ENCODE measurements at regions not wholly inside any gene's neighbourhood (a gene's known extent, or its start where the extent isn't known, plus 50 kb on each side); places are given as distances from the start of the nearest gene placed in this dataset.
"Not testable (repeated sequence)": the region's sequence is repeated elsewhere in the genome, so short reads cannot be mapped to it uniquely, and the experiment has no call there.

DNA sequence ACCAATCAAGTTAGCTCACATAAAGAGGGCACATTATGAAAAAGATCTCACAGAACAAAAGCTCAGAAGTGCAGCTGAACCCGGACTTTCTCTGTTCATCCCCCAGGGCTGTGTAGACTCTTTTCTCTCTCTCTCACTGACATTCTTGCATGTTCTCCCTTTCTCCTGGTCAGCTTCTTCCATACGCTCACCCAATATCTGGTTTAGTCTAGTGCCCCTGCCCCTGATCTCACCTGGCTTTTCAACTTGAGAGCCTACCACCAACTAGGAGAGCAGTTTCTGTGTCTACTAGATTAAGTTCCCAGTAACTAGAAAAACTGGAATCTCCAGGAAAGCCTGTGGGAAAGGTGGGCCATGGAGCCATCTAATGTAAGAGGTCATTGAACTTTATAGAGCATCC, 126.9 kb upstream of the GRIK3 start:
- no peak for DNase-seq (ENCODE audit: low spot score)

DNA sequence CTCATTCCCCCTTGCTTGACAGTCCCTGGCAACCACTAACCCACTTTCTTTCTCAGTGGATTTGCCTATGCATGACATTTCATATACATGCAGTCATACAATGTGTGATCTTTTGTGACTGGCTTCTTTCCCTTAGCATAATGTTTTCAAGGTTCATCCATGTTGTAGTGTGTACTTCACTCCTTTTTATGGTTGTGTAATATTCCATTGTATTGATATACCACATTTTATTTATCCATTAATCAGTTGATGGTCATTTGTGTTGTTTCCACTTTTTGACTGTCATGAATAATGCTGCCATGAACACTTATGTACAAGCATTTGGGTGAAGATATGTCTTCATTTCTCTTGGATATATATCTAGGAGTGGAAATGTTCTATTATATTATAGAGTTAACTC, 127.7 kb upstream of the GRIK3 start:
- no peak for DNase-seq (ENCODE audit: low spot score)

DNA sequence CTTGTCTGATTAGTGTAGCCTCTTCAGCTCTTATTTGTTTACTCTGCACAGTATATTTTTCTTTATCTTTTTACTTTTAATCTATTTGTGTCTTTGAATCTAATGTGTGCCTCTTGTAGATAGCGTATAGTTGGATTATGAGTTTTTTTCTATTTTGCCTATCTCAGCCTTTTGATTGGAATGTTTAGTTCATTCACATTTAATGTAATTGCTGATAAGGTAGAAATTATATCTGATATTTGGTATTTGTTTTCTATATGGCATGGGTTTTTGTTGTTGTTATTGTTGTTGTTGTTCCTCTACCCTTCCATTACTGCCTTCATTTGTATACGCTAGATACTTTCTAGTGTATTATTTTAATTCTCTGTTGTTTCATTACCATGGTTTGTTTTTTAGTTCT, 131.7 kb upstream of the GRIK3 start:
- DNase-seq (ENCODE audit: low spot score) = no peak

DNA sequence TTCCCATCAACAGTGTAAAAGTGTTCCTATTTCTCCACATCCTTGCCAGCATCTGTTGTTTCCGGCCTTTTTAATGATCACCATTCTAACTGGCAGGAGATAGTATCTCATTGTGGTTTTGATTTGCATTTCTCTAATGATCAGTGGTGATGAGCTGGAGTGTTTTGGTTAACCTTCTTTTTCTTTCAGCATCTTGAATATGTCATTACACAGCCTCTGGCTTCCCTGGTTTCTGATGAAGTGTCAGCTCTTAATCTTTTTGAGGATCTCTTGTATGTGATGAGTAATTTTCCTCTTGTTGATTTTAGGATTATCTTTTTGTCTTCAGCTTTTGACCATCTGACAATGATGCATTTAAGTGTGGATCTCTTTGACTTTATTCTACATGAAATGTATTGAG, 133.2 kb upstream of the GRIK3 start:
- DNase-seq (ENCODE audit: low spot score) = no peak

DNA sequence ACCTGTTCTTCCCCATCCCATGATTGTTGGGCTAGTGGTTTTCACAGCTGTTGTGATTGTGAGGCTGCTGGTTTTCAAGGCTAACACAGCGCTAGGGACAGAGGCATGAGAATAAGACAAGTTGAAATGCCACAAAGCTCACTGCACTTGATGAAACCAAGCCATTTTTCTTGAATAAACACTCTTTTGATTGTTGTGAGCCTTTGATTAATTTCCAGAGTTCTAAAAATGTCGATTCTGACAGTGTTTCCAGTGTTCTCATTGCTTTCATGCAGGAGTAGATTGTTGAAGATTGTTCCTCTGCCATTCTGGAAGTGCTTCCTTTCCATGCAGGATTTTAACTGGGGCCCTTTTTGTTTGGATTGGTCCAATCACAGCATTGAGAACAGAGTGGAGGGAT, 134.9 kb upstream of the GRIK3 start:
- no peak for DNase-seq (ENCODE audit: low spot score)

DNA sequence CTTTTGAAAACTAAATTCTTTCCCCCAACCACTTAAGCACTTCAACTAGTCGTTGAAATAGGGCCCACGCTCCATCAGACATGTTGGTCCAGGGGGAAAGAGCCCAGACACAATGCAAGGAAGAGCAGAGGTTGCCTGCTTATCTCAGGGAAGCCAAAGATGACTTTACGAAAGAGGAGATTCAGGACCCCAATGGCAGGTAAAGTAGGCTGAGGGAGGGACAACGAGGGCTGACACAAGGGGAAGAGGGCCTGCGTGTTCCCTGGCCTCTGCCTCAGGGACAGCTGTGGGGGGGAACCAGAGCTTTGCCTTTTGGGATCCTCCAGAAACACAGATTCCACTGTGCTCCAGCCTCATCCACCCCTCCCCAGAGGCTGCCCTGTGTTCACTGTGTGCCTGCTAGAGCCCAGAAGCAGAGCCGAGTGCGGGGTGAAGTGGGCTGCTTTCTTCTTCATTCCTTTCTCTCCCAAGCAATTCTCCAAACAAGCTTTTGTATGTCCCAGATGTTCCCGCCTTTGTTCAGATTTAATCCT, 135.5 kb upstream of the GRIK3 start:
- no peak for DNase-seq (ENCODE audit: low spot score)

DNA sequence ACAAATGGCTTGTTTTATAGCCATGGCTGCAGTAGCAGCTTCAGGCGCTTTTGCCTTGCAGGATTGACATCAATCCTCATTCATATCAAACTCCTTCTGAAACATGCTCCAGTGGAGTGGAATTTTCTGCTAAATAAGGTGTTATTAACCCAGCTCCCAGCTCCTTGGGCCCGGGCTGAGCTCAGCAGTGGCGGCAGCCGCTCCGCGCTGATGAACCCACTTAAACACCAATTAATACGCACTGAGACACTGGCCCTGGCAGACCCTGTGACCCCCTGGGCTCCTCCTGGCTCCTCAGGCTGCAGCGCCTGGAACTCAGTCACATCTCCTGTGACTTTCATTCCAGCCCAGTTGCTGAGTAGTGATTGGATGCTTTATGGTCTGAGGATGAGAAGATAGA, 137.4 kb upstream of the GRIK3 start:
- DNase-seq (ENCODE audit: low spot score) = no peak

DNA sequence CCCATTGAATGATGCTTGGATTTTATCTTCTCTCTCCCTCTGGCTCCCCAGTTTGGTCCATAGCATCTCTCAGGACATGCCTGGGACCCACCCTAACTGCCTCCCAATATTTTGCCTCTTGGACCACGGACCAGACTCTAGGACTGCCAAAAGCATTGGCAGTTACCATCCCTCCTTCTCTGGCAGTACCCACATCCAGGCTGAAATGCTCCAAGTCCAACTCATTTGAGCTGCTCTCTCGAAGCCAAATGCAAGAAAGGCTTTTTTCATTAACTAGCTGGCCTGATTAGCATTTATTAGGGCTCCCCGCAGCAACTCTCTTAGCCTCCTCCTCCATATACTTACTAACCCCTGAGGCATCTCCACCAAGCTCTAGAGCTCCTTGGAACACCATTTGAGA, 140.0 kb upstream of the GRIK3 start:
- peak; percentile 24 for DNase-seq (ENCODE audit: low spot score)

DNA sequence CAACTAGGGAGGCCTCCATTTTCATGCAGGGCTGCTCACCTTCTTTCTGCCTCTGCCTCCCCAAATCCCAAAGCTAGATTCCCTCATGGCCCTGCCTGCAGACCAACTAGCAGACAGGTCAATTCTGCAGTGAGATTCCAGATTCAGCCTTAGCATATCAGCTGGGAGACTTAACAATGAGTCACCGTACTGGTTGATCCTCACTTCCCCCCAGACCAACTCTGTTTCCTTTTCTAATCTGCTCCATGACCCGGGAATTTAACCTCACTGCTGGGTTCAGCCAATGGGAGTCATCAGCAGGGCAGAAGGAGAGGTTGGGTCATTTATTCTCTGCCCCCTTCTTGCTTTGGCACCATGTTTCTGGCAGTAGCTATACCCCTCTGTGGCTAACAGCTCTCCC, 140.6 kb upstream of the GRIK3 start:
- no peak for DNase-seq (ENCODE audit: low spot score)

DNA sequence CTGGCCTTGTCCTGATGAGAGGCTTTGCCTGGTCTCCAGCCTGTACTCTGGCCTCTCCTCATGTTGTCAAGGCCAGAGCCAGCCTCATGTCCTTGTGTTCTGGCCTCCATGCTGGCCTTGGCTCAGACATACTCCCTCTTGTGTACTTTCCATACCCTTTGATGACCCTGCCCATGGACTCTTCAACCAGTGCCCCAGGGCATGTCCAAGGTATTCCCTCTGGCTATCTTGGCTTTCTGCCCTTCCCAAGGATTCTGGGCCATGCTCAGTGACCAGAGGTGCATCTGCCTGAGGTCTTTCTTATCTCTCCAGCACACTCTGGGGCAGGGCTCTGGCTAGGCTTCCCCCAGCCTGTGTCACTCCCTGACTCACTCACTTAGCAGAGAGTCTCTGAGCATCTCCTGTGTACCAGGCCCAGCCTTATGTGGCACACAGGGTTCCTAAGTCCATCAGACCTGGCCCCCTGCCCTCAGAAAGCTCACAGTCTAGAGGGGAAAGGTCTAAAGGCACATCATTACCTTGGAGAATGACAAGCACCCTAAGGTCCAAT, 141.4 kb upstream of the GRIK3 start:
- no peak for DNase-seq (ENCODE audit: low spot score)

DNA sequence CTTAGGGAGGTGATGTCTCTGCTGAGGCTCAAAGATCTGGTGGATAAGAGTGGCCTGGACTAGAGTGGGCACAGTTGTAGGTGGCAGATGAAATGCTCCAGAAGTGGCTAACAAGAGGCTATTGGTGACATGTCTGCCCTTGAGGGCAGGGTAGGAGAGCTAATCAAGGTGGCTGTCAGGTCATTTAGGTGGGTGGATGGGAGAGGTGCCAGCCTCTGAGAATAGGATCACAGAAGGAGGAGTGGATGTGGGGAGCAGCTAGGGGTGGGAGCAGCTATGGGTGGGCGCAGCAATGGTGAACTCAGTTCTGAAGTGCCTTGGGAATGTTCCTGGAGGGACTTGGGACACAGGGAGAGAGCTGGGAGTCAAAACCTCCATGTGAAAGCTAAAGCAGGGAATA, 142.0 kb upstream of the GRIK3 start:
- DNase-seq (ENCODE audit: low spot score) = no peak

DNA sequence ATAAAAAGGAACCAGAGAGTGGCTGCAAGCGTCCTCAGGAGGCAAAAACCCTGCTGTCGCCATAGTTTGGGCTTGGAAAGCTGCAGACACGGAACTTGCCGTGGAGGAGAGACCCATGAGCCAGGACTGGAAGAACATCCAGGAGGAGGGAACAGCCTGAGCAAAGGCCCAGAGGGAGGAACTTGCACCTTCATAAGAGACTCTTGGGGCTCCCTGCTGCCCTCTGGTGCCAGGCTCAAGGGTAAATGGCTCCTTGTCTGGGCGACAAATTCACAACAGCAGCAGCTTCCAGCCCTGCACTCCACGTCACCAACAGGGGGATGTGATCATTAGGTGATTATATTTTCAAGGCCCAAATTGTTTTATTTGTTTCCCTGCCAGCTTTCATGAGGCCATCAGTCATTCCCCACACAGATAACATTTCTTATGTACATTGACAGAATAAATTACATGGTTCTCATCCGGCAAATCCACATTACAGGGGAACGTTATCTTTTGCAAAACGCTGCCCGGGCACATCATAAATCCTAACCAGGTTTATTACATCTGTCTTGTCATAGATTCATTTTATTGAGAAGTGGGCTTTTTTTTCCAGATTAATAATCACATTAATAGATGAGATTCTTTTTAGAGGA, 143.0 kb upstream of the GRIK3 start:
- peak; percentile 43 for DNase-seq (ENCODE audit: low spot score)

DNA sequence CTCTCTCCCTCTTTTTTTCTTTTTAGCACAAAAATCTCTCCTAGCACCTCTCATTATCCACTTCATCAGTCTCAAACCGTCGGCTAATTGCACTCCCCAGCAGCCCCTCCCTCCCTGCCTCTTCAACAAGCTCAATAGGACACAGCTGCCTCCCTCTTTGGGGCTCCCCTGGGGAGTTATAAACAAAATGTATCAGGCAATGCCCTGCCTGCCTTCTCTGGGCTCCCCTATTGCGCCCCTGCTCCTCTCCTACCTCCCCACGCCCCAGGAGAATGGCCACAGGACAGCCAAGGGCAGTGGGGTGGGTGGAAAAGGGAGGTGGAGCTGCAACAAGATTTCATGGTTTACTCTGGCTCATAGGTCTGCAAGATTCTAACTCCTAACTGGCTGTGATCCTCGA, 147.1 kb upstream of the GRIK3 start:
- no peak for DNase-seq (ENCODE audit: low spot score)

DNA sequence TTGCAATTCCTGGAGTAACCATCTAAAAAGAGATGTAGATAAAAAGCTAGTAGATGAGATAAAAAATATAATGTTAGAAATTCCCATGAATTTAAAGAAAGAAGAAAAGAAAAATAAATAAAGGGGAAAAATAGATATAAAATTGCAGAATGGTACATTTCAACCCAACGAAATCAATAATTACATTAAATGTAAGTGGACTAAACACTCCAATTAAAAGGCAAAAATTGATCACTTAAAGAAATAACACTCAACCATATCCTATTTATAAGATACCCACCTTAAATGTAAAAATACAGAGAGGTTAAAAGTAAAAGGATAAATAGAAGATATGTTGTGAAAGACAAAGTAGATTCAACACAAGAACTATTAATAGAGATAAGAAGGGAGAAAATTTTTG, 150.5 kb upstream of the GRIK3 start:
- DNase-seq (ENCODE audit: low spot score) = no peak

DNA sequence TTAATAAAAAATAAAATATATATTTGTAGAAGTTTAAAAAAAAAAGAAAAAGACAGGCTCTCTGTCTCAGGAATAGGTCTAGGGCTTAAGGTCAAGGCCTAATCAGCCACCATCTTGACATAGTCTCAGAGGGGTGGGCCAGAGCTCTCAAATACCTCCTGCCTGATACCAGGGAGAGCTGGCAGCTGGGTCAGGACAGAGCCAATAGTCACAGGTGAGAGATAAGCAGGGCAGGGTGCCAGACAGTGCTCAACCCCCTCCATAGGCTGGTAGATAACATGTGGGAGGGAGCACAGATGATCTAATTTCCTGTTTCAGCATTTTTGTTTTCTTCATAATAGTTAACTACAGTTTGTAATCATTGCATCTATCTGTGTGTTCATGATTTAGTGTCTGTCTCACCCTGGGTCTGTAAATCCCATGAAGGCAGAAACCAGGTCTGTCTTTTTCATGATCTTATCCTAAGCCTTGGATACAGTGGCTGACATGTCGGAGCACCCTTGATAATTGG, 152.0 kb upstream of the GRIK3 start:
- no peak for DNase-seq (ENCODE audit: low spot score)

DNA sequence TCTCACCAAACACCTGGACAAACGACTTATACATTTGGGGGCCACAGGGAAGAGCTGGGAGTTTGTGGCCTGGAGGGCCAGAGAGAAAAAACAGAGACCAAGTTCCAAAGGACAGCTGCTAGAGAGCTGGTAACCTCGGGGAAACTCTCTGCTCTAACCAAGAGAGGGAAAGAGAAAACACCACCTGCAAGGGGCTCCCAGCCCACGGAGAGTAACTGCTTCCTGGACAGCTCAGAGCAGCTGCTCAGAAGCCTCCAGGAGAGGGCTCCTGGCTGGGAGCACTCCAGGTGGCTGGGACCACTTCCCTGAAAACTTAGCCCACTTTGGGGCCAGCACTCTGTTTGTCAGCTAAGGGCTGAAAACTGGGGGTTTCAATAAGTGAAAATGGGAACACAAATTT, 154.8 kb upstream of the GRIK3 start:
- DNase-seq (ENCODE audit: low spot score) = no peak

DNA sequence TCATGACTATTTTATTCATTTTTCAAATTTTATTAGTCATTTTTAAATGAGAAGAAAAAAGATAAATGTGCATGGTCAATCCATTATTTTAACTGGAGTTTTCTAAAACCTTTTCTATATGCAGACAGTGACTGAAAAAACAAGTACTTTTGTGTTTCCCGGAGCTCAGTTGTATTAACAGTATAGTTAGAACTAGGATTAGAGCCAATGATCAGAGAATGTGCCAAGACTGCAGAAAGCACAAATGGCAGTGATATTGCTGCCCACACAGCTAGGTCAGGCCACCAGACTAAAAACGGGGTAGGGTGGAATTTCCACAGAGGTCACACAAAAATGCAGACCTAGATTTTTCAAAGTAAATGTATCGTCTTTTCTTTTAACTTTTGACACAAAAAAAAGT, 163.1 kb upstream of the GRIK3 start:
- no peak for DNase-seq (ENCODE audit: low spot score)

DNA sequence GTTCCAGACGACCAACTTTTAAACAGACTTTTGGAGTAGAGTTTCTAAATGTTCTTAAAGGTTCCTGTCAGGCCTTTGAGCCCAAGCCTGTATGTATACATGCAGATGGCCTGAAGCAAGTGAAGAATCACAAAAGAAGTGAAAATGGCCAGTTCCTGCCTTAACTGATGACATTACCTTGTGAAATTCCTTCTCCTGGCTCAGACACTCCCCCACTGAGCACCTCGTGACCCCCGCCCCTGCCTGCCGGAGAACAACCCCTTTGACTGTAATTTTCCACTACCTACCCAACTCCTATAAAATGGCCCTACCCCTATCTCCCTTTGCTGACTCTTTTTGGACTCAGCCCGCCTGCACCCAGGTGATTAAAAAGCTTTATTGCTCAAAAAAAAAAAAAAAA, 180.0 kb upstream of the GRIK3 start:
- DNase-seq (ENCODE audit: low spot score) = not testable (repeated sequence)

DNA sequence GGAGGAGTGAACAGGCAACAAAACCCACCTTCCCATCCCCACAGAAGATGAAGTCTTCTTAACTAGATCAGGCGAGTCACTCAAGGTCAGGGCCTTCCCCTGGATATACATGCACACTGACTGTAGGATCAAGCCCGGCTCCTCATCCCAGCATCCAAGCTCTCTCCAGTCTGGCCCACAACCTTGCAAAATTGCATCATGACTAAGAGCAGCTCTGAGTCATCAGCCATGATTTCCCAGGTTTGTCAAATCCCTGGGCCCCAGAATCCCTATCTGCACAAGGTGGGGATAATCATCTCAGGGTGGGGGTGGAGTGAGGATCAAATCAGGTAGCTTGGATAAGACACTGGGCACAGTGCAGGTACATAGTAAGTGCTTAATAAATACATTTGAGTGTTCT, 199.3 kb upstream of the GRIK3 start:
- DNase-seq (ENCODE audit: low spot score) = no peak

DNA sequence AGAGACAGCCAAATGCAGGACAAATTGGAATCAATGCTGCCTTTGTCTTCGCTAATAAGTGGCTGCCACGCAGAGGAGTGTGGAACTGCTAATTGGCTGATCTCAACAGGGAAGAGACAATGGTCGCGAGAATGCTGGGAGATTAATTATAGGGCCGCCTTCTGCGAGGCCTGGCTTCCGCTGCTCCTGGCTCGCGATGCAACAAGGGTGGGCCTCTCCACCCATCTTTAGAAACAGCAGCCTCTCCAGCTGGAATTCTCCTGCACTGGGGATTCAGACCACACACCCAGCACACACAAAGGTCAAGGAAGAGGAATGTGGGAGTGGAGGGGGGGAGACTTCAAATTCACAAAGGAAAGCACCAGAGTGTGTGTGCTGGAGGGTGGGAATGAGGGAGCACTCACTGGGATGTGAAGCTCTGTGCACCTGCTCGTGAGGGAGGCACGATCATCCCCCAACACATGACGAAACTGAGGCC, 200.7 kb upstream of the GRIK3 start:
- peak; percentile 84 for DNase-seq (ENCODE audit: low spot score)

DNA sequence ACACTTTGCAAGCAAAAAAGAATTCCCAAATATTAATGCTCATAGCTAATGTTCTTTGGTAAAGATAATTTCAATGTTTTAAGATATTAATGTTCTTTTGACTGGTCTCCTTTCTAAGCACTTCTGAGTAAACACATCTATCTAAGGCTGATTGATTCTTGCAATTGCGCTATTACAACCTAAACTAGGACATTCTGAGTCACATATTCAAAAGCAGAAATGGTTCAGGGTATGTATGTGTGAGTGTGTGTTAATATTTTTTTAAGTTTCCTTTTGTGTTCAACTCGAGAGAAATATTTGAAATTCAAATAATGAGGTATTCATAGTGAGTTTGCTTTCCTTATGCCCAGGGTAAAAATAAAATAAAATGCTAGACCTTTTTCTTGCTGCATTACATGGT, 203.6 kb upstream of the GRIK3 start:
- DNase-seq (ENCODE audit: low spot score) = no peak

DNA sequence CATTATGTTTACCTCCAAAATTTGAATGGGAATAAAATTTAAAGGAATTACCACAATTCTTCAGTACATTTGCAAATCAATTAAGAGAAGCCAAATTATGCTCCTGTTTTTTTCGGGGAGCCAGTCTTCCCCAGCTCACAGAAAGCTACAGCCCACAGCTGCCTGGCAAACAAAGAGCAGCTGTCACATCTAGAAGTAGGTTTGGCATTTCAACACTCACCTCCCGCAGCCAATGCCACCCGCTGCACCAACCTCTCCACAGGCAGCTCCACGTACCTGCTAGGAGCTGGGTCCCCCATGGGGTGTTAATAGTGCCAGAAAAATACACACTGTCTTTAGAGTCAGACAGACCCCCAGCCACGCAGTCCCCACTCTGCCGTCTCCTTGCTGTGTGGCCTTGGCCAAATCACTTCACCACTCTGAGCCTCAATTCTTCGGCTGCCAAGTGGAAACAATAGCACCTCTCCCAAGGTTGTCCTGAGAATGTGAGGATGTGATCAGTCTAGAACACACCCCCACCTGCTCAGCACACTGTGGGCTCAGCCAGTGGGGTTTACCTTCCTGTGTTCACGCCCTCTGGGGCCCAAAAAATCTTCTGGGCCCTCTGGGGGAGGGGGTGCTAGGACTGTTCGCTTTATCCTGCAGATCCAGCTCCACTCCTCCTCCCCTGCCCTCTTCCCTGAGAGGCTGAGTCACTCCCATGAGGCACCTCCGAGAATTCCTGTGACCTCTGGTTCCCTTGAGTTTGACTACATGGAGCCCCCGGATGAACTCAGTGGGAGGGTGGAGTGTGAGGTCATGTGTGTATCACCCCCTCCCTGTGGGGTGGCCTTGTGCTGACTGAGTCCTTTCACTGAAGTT, 204.3 kb upstream of the GRIK3 start:
- DNase-seq (ENCODE audit: low spot score) = no peak

DNA sequence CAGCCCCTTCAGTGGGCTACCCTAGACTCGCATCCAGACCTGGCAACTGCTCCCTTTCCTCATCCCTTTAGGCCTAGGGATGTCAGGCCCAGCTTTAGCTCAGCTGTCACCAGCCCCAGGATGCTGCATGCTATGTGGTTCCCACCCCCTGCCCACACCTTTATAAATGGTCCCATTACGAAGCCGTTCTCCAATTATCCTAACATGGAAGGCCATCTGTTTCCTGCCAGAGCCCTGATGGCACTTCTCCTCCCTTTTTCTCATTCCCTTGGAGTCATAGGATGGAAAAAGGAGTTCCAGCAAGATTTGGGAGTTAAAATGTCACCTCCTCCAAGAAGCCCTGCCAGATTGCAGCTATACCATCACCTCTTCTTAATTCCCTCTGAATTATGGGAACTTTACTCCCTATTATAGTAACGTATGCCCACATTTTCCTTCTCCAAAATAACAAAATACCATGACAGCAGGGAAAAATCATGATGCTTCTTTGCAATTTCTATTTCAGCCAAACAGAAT, 205.0 kb upstream of the GRIK3 start:
- no peak for DNase-seq (ENCODE audit: low spot score)
